ENCODE measurements at regions not wholly inside any gene's neighbourhood (a gene's known extent, or its start where the extent isn't known, plus 50 kb on each side); places are given as distances from the start of the nearest gene placed in this dataset.
A peak's percentile ranks its signal among the peaks of the same experiment; 100 is the strongest.
"Not testable (repeated sequence)": the region's sequence is repeated elsewhere in the genome, so short reads cannot be mapped to it uniquely, and the experiment has no call there.

GRCh38 chr13:46437808-46438404 lies 50.9 kb upstream of the RUBCNL start:
- H3K4me1 ChIP-seq; H3K27me3 ChIP-seq; H3K36me3 ChIP-seq; H3K27ac ChIP-seq; ATAC-seq (ENCODE audit: low FRiP score in 2 of 2); H3K9me3 ChIP-seq: not testable (repeated sequence)
- 77 to 78% methylated on average over 34 to 40 of the region's 40 CpGs for WGBS, 2 donors
- peak overlapping the region in 1 of 4 donors; percentile 8 for H3K4me3 ChIP-seq
- peak in 1 of 2 donors; percentile 83 for DNase-seq

Small RNA genes lying in the stretch of these regions (small RNA-seq; reads per million reads assigned to genes)
- gene COX17P1 = 0 reads per million in 4 donors

Data from upper lobe of left lung (tissue), 6 donors.